ENCODE measurements at regions not wholly inside any gene's neighbourhood (a gene's known extent, or its start where the extent isn't known, plus 50 kb on each side); places are given as distances from the start of the nearest gene placed in this dataset.

- TF ChIP-seq CTCF (conservative IDR thresholded peaks at IDR 0.05; ENCODE audit: low read length), result no peak
- no peak for TF ChIP-seq EZH2phosphoT487 (IDR thresholded peaks at IDR 0.05; ENCODE audit: borderline replicate concordance)
Observed at GRCh38 chrX:9396930-9397329, 67.9 kb upstream of the TBL1X start.
